A172 (cell line): ENCODE measurements at regions not wholly inside any gene's neighbourhood (a gene's known extent, or its start where the extent isn't known, plus 50 kb on each side); places are given as distances from the start of the nearest gene placed in this dataset.

Source experiments
- DNase-seq: peaks from one replicate; pipeline ENCODE4 v3.0.0-alpha.2; 2015; ENCODE audit warnings: low spot score

DNA sequence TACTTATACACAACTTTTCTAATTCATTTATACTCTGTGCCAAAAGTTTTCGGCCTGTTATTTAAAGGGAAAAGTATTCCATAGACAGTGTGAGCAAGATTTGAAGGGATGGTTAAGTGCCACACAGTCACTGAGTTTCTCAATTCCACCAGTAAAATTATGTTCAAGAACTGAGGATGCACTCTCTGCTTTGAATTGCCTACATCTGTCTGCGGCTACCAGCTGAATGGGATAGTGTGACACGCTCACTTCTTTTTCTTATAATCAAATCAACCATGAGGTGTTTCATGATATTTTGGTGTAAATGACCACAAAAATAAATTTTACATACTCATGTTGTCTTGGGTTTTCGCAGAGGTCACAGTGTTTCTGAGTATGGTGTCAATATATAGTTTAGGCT, 218.4 kb upstream of the TMEM161B start:
- DNase-seq, result no peak

- DNase-seq, result no peak
Observed at GRCh38 chr5:88486431-88486830, 217.8 kb upstream of the TMEM161B start.

DNA sequence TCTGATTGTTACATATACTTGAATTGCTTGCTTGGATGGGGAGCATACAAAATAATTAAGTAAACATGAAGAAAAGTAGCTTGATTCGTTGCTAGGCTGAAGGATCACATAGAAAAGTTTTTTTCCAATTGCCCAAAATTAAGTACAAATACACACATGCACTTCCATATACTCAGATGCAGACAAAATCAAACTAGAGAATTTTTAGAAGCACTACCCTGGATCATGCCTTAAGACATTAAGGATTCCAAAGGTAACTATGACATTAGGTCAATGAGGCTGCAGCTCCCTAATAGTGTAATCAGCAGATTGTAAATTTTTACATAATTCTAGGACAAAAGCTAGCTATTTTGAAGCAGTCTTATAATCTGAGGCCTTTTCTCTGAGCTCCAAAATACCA, 216.9 kb upstream of the TMEM161B start:
- no peak for DNase-seq

DNA sequence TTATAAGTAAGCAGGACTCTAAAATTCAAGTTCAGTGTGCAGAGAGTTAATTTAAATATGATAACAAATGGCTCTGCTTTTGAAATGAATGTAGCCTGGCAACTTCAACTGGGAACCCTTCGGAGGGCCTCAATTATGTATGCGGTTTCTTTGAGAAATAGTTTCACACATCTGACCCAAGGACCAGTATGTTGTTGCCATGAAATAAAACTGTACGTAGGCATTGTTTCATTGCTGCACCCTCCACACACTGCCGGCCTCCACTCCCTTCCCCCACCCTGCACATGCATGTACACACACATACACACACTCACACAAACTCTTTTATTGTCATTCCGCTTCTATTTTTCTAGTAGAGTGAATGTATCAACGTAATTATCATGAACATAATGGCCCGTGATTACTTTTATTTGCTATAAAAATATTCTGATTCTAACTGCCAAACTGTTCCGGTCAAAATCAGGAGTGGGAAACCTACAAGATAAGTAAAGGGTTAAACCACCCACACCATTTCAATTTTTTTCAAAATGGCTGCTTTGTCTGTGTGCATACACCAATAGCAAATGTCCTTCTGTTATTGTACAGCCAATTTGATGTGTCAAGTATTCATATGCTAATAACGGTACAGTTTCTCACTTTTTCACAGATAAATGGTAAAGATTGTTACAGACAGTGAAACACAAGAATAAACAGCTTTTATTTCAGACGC, 215.5 kb upstream of the TMEM161B start:
- DNase-seq, result no peak

GRCh38 chr5:88480801-88481499, 212.3 kb upstream of the TMEM161B start:
- DNase-seq, result no peak

DNA sequence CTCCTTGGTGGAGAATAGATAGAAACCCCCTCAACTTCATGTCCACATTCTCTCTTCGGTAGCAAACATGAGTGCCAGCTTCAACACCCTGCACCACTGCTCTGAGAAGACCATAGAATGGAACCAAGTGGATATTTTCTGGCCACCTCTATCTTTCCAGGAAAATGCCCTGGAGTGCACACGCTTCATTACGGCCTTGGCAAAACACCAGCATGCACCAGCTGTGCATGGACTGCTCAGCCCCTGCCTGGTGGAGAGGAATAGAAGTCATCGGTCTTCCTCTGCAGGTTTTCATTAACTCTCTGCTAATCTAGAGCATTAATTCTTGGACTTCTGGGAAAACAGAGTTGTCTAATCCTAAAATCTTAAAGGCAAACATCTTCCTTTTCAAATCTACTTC, 211.6 kb upstream of the TMEM161B start:
- DNase-seq, result no peak

- DNase-seq, result no peak
Observed at GRCh38 chr5:88474574-88474973, 205.9 kb upstream of the TMEM161B start.

DNA sequence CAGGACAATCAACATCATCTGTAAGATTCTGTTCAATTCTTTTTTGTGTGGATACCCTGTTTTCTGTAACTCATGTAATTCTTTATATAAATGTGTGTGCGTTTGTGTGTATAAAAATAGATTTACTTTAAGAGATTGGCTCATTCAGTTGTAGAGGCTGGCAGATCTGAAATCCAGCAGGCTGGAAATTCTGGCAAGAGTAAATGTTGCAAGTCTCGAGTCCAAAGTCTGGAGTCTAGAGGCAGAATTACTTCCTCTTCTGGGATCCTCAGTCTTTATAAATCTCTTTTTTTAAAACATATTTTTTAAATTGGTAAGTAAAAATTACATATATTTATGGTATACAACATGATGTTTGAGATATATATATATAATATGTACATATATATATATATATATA, 202.1 kb upstream of the TMEM161B start:
- no peak for DNase-seq

GRCh38 chr5:88459971-88460370, 191.3 kb upstream of the TMEM161B start:
- DNase-seq, result no peak

DNA sequence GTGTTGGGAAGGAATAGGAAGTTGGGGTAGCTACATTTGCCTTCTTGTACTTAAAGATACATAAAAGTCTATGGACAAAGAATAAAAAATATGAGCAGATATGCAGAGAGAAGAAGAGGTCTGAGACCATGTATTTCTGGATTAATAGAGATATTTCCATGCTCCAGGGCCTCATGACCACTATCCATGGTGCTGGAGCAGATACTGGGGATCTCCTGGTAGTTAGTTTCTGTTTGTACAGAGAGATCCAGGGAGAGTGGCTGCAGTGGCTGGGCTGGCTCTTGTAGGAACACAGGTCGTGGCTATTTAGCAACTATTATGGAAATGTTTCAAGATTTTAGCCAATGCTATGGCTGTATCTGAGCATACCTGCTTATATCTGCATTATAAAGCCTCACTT, 184.2 kb upstream of the TMEM161B start:
- DNase-seq, result peak; percentile 33

- no peak for DNase-seq
Observed at GRCh38 chr5:88450239-88450638, 181.6 kb upstream of the TMEM161B start.

DNA sequence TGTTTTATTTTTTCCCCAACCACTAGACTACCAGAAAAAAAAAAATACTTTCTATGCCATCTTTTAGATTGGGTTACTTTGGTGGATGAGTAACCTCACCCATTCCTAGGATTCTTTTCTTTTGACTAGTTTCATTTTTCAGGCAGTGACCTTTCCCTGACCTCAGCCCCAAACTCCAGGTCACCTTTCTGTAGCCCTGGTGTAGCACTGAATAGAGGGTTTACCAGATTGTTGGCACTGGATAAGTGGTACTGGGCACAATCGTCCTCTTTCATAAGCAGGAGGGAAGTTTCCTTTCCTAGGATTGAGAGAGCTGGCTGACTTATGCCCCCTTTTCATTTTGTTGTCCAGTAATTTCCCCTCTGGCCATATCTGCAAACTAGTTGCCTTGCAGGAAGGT, 169.4 kb upstream of the TMEM161B start:
- DNase-seq, result peak; percentile 63

DNA sequence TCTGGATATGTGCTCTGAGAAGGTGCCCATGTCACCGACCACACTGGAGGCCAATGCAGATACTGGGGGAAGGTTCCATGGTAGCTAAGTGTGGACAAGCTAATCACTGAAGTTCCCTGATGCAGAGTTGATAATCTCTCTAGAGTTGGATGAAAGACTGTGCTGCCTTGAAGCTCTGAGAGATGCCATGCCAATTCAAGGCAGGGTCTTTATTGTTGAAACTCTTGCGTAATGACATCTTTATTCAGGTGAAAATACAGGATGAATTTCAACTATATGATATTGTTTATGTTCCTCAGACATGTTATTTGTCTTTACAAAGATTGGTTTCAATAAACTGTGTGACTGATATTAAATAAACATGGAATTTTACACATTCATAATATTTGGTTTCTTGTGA, 167.6 kb upstream of the TMEM161B start:
- no peak for DNase-seq

- no peak for DNase-seq
Observed at GRCh38 chr5:88428633-88429032, 160.0 kb upstream of the TMEM161B start.

DNA sequence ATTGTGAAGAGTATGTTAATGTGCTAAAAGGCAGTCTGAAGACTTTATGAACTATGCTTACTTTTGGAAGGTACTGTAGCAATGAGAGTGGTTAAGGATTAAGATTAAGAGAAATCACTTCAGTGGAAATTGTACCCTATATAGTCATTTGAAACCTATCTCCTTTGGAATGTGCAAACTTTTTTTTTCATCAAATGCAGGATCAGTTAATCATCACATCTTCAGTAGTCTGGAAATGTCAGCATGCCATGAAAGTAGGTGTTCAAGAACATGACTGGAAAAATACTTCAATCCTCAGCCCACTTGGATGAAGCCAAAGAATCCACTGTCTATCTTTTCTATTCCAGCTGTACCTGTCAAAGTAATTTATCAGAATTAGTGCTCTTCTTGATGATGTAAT, 157.8 kb upstream of the TMEM161B start:
- DNase-seq, result no peak

DNA sequence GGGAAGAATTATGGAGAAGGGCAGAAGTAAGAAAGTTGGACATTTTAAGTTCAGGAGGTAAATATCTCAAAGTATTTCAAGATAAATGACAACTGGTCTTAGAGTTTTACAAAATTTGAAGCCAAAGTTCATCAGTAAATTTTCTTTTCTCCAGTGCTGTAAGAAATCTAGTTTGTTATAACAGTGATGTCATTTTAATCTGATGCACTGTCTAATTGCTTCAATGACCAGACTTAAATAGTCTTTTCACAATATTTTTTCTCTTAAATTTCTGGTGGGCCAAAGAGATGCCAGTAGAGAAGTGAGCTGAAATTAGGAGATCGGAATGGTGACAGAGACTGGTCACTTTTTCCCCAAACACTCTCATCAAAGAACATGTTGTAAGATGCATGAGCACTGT, 156.5 kb upstream of the TMEM161B start:
- no peak for DNase-seq

- DNase-seq, result no peak
Observed at GRCh38 chr5:88419931-88420330, 151.3 kb upstream of the TMEM161B start.

DNA sequence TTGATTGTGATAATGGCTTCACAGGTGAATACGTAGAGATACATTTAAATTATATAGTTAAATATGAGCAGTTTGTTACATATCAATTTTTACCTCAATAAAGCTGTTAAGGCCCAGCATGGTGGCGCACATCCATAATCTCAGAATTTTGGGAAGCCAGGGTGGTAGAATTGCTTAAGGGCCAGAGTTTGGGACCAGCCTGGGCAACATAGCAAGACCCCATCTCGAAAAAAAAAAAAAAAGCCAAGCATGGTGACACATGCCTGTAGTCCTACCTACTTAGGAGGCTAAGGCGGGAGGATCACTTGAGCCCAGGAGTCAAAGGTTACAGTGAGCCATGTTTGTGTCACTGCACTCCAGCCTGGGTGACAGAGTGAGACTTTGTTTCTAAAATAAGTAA, 138.7 kb upstream of the TMEM161B start:
- DNase-seq, result no peak

DNA sequence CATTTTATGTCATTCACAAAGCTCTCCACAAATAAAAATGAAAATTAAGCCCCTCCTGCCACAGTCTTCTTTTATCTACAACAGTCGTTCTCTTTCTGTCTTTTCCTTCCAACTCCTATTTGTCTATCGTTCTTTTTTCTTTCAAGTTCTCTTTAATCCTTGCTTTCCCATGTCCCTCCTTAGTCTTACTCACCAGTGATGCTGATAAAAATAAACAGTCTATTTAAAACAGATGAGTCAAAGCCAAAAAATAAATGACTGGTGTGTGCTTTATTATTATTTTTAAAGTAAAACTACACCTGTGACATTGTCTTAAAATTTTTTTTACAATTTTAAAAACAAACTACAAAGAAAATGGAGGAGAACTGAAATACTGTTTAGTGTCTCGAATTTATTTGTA, 137.1 kb upstream of the TMEM161B start:
- DNase-seq, result peak; percentile 6

GRCh38 chr5:88404405-88404804, 135.8 kb upstream of the TMEM161B start:
- DNase-seq, result no peak

DNA sequence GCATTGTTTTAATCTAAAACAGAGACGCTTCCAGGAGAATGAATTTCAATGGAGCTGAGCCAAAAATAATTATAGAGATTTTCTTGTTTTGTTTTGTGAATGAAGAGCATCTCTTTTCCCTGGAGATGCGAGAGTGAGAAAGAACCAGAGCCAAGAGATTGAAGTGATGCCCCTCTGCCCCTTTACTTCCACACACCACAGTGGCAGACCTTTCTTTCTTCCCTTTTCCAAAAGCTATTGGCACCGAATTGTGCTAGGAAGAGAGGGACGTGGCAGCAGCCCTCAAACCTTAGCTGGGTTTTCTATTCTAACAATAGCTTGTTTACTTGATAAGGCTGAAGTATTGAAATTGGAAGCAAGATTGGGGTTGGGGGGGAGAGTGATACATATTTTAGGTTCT, 133.0 kb upstream of the TMEM161B start:
- DNase-seq, result no peak

GRCh38 chr5:88401228-88401627, 132.6 kb upstream of the TMEM161B start:
- no peak for DNase-seq

- no peak for DNase-seq
Observed at GRCh38 chr5:88399561-88399960, 130.9 kb upstream of the TMEM161B start.

- no peak for DNase-seq
Observed at GRCh38 chr5:88398316-88398715, 129.7 kb upstream of the TMEM161B start.
